ENCODE measurements at regions not wholly inside any gene's neighbourhood (a gene's known extent, or its start where the extent isn't known, plus 50 kb on each side); places are given as distances from the start of the nearest gene placed in this dataset.
"Not testable (repeated sequence)": the region's sequence is repeated elsewhere in the genome, so short reads cannot be mapped to it uniquely, and the experiment has no call there.

GRCh38 chr1:59212706-59213105 lies 84.2 kb upstream of the FGGY start:
- intact Hi-C loops (cut with micrococcal nuclease; ENCODE audit: unreplicated experiment) = no loop called here
- Mint-ChIP-seq H3K27me3 (ENCODE audit: unreplicated experiment) (no peaks in the 10 kb centered on the region), H3K4me1 (ENCODE audit: low read depth, unreplicated experiment) (peaks cover 24% of the 10 kb centered on the region), H3K4me3 (ENCODE audit: low read depth, unreplicated experiment) (no peak overlapping the region), H3K9me3 (ENCODE audit: low read depth, unreplicated experiment) (peaks cover 8% of the 10 kb centered on the region), H3K36me3 (ENCODE audit: insufficient read depth, unreplicated experiment) (peaks cover 4% of the 10 kb centered on the region), H3K27ac (ENCODE audit: unreplicated experiment) (no peak overlapping the region)
- TF ChIP-seq CTCF (IDR thresholded peaks at IDR 0.05; ENCODE audit: unreplicated experiment) = no peak
- CTCF ChIA-PET = interaction anchor here (0.6 kb wide), 1 partner anchor 83 kb away, joined by 3 read pairs; no protein-coding TSS in a partner anchor
- BruUV-seq (replicated peaks) = no TSS peak
- no peak for DNase-seq

GRCh38 chr1:59214248-59215208 lies 82.4 kb upstream of the FGGY start:
- Mint-ChIP-seq H3K36me3 (ENCODE audit: insufficient read depth, unreplicated experiment) (peaks cover 4% of the 10 kb centered on the region), H3K9me3 (ENCODE audit: low read depth, unreplicated experiment) (peaks cover 7% of the 10 kb centered on the region), H3K4me1 (ENCODE audit: low read depth, unreplicated experiment) (peaks cover 24% of the 10 kb centered on the region), H3K27ac (ENCODE audit: unreplicated experiment) (peak overlapping the region; percentile 22), H3K4me3 (ENCODE audit: low read depth, unreplicated experiment) (peak overlapping the region; percentile 8), H3K27me3 (ENCODE audit: unreplicated experiment) (no peaks in the 10 kb centered on the region)
- no peak for TF ChIP-seq CTCF (IDR thresholded peaks at IDR 0.05; ENCODE audit: unreplicated experiment)
- intact Hi-C loops (cut with micrococcal nuclease; ENCODE audit: unreplicated experiment) = no loop called here
- CTCF ChIA-PET = interaction anchor here (0.8 to 1.0 kb wide), 2 partner anchors 282 to 545 kb away, joined by 3 read pairs; no protein-coding TSS in a partner anchor
- BruUV-seq (replicated peaks) = no TSS peak
- DNase-seq = peak; percentile 54

GRCh38 chr1:59215766-59216291 lies 81.1 kb upstream of the FGGY start:
- H3K36me3 Mint-ChIP-seq (ENCODE audit: insufficient read depth, unreplicated experiment) = peaks cover 4% of the 10 kb centered on the region
- no TSS peak for BruUV-seq (replicated peaks)
- CTCF ChIA-PET = no interaction called here
- DNase-seq = no peak
- TF ChIP-seq CTCF (IDR thresholded peaks at IDR 0.05; ENCODE audit: unreplicated experiment) = no peak
- H3K27ac Mint-ChIP-seq (ENCODE audit: unreplicated experiment) = no peak overlapping the region
- no peak overlapping the region for H3K4me3 Mint-ChIP-seq (ENCODE audit: low read depth, unreplicated experiment)
- peaks cover 24% of the 10 kb centered on the region for H3K4me1 Mint-ChIP-seq (ENCODE audit: low read depth, unreplicated experiment)
- H3K27me3 Mint-ChIP-seq (ENCODE audit: unreplicated experiment) = no peaks in the 10 kb centered on the region
- peaks cover 7% of the 10 kb centered on the region for H3K9me3 Mint-ChIP-seq (ENCODE audit: low read depth, unreplicated experiment)
- intact Hi-C loops (cut with micrococcal nuclease; ENCODE audit: unreplicated experiment) = no loop called here

- DNase-seq; H3K27me3 Mint-ChIP-seq (ENCODE audit: unreplicated experiment); H3K4me3 Mint-ChIP-seq (ENCODE audit: low read depth, unreplicated experiment); intact Hi-C loops (cut with micrococcal nuclease; ENCODE audit: unreplicated experiment); CTCF ChIA-PET; H3K9me3 Mint-ChIP-seq (ENCODE audit: low read depth, unreplicated experiment); H3K27ac Mint-ChIP-seq (ENCODE audit: unreplicated experiment); H3K36me3 Mint-ChIP-seq (ENCODE audit: insufficient read depth, unreplicated experiment); BruUV-seq (replicated peaks): not testable (repeated sequence)
- H3K4me1 Mint-ChIP-seq (ENCODE audit: low read depth, unreplicated experiment) = peaks cover 24% of the 10 kb centered on the region
These were observed 79.5 kb upstream of the FGGY start for GRCh38 chr1:59217439-59217838.

All from Calu3 (cell line).